ENCODE measurements at regions not wholly inside any gene's neighbourhood (a gene's known extent, or its start where the extent isn't known, plus 50 kb on each side); places are given as distances from the start of the nearest gene placed in this dataset.

DNA sequence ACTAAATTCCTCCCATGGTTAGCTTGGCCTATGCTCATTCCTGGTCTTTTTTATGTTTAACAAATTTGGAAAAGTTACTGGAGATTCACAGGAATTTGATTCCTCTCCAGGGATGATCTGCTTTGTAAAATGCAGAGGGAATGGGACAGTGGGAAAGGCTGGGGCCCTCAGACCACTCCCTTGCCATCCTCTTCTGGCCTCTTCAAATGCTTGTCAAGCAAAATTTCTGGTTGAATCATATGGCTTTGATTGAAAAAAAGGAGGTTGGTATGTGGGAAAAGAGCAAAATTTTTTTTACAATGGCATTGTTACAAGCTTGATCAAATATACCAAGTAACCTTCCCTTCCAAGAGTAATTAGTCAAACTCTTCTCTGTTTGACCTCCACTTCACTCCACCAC lies 225.1 kb downstream of the PIK3R1 start:
- Histone ChIP-seq H3K27ac (ENCODE audit: low read depth, low read length, poor library complexity, severe bottlenecking) (no peak overlapping the region), H3K36me3 (ENCODE audit: insufficient read depth, low read length) (no peaks in the 10 kb centered on the region), H3K79me2 (ENCODE audit: insufficient read depth, low read depth, low read length) (no peaks in the 10 kb centered on the region), H2AFZ (ENCODE audit: low read length) (no peak overlapping the region), H3K4me1 (ENCODE audit: insufficient read depth, low read length, poor library complexity, severe bottlenecking) (no peaks in the 10 kb centered on the region), H3K4me2 (ENCODE audit: low read length) (no peak overlapping the region), H4K20me1 (ENCODE audit: insufficient read depth, low read length) (no peaks in the 10 kb centered on the region), H3K4me3 (ENCODE audit: low read depth, low read length, poor library complexity, severe bottlenecking) (no peak overlapping the region), H3K9me3 (ENCODE audit: low read length) (no peaks in the 10 kb centered on the region), H3K9me2 (ENCODE audit: insufficient read depth, low read length) (no peaks in the 10 kb centered on the region)
- POLR2A ChIA-PET: interaction anchor here (1.2 kb wide), 1 partner anchor 11 kb away, joined by 3 read pairs; no protein-coding TSS in a partner anchor
- CTCF ChIA-PET (ENCODE audit: unreplicated experiment): no interaction called here
- intact Hi-C loops (cut with micrococcal nuclease; ENCODE audit: unreplicated experiment): no loop called here
- DNase-seq (ENCODE audit: low spot score): no peak
- no peak for TF ChIP-seq EZH2phosphoT487 (IDR thresholded peaks at IDR 0.05; ENCODE audit: borderline replicate concordance, low read depth, low read length)
- TF ChIP-seq, protein P1, sequence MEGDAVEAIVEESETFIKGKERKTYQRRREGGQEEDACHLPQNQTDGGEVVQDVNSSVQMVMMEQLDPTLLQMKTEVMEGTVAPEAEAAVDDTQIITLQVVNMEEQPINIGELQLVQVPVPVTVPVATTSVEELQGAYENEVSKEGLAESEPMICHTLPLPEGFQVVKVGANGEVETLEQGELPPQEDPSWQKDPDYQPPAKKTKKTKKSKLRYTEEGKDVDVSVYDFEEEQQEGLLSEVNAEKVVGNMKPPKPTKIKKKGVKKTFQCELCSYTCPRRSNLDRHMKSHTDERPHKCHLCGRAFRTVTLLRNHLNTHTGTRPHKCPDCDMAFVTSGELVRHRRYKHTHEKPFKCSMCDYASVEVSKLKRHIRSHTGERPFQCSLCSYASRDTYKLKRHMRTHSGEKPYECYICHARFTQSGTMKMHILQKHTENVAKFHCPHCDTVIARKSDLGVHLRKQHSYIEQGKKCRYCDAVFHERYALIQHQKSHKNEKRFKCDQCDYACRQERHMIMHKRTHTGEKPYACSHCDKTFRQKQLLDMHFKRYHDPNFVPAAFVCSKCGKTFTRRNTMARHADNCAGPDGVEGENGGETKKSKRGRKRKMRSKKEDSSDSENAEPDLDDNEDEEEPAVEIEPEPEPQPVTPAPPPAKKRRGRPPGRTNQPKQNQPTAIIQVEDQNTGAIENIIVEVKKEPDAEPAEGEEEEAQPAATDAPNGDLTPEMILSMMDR (conservative IDR thresholded peaks at IDR 0.05; ENCODE audit: low read length): no peak
- no TSS peak for BruUV-seq (replicated peaks)

DNA sequence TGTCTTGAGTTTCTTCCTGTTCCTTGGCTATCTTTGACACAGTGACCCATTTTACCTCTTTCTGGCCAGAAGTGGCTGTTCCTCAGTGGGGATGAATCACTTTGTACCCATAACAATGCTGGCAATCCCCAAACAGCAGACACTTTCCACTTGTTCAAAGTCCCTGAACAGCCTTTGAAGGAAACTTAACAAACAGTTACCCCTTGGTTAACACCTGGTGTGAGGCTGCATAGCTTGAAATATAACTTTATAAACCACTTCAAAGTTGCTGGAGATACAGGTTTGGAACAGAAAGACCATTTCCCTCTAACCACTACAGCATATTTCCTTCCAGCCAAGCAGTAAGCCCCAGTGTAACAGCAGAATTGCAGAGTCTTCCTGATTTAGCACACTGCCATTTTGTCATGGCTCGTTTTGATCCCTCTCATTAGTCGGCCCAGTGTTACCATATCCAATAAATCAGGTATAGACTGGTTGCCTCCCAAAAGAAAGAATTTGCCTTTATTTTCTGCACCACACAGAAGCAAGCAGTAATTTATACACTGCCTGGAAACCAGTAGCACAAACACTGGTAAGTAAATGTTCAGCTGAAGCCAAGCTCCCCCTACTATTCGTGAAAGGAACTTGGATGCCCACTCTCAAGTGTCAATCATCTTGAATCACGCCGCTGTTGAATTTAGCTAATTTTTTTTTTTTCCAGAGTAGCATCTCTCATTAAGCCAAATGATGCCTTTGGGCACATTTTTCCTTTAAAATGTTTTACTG lies 225.9 kb downstream of the PIK3R1 start:
- H3K4me1 ChIP-seq (ENCODE audit: insufficient read depth, low read length, poor library complexity, severe bottlenecking): no peaks in the 10 kb centered on the region
- H3K27ac ChIP-seq (ENCODE audit: low read depth, low read length, poor library complexity, severe bottlenecking): no peak overlapping the region
- H2AFZ ChIP-seq (ENCODE audit: low read length): no peak overlapping the region
- DNase-seq (ENCODE audit: low spot score): no peak
- no TSS peak for BruUV-seq (replicated peaks)
- H3K36me3 ChIP-seq (ENCODE audit: insufficient read depth, low read length): no peaks in the 10 kb centered on the region
- H3K9me3 ChIP-seq (ENCODE audit: low read length): no peaks in the 10 kb centered on the region
- no peaks in the 10 kb centered on the region for H3K9me2 ChIP-seq (ENCODE audit: insufficient read depth, low read length)
- intact Hi-C loops (cut with micrococcal nuclease; ENCODE audit: unreplicated experiment): no loop called here
- no peak overlapping the region for H3K4me3 ChIP-seq (ENCODE audit: low read depth, low read length, poor library complexity, severe bottlenecking)
- no peak for TF ChIP-seq EZH2phosphoT487 (IDR thresholded peaks at IDR 0.05; ENCODE audit: borderline replicate concordance, low read depth, low read length)
- TF ChIP-seq, protein P1 (conservative IDR thresholded peaks at IDR 0.05; ENCODE audit: low read length): no peak
- ChIA-PET POLR2A (interaction anchor here (1.2 kb wide), 1 partner anchor 12 kb away, joined by 3 read pairs; no protein-coding TSS in a partner anchor), CTCF (ENCODE audit: unreplicated experiment) (no interaction called here)
- H3K79me2 ChIP-seq (ENCODE audit: insufficient read depth, low read depth, low read length): no peaks in the 10 kb centered on the region
- H4K20me1 ChIP-seq (ENCODE audit: insufficient read depth, low read length): no peaks in the 10 kb centered on the region
- no peak overlapping the region for H3K4me2 ChIP-seq (ENCODE audit: low read length)

DNA sequence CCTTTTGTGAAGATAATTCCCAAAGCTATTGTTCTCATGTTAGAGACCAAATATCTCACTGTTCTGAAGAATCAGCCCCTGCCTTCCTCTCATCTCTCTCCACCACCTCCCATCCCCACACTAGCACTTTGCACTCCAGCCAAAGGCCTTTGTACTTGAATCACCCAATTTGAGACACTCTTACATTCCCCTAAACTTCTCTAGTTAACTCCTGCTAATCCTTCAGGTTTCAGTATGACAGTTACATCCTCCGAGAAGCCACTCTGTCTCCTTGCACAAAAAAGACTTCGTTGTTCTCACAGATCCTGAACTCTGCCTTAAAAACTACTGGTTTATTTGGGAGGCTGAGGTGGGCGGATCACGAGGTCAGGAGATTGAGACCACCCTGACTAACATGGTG lies 227.5 kb downstream of the PIK3R1 start:
- Histone ChIP-seq H3K27ac (ENCODE audit: low read depth, low read length, poor library complexity, severe bottlenecking) (no peak overlapping the region), H2AFZ (ENCODE audit: low read length) (no peak overlapping the region), H3K4me2 (ENCODE audit: low read length) (no peak overlapping the region), H3K36me3 (ENCODE audit: insufficient read depth, low read length) (no peaks in the 10 kb centered on the region), H3K79me2 (ENCODE audit: insufficient read depth, low read depth, low read length) (no peaks in the 10 kb centered on the region), H3K4me3 (ENCODE audit: low read depth, low read length, poor library complexity, severe bottlenecking) (no peak overlapping the region), H3K9me3 (ENCODE audit: low read length) (no peaks in the 10 kb centered on the region), H3K9me2 (ENCODE audit: insufficient read depth, low read length) (no peaks in the 10 kb centered on the region), H3K4me1 (ENCODE audit: insufficient read depth, low read length, poor library complexity, severe bottlenecking) (no peaks in the 10 kb centered on the region), H4K20me1 (ENCODE audit: insufficient read depth, low read length) (no peaks in the 10 kb centered on the region)
- intact Hi-C loops (cut with micrococcal nuclease; ENCODE audit: unreplicated experiment): no loop called here
- POLR2A ChIA-PET: no interaction called here
- DNase-seq (ENCODE audit: low spot score): no peak
- CTCF ChIA-PET (ENCODE audit: unreplicated experiment): no interaction called here
- BruUV-seq (replicated peaks): no TSS peak
- TF ChIP-seq, protein P1 (conservative IDR thresholded peaks at IDR 0.05; ENCODE audit: low read length): no peak
- TF ChIP-seq EZH2phosphoT487 (IDR thresholded peaks at IDR 0.05; ENCODE audit: borderline replicate concordance, low read depth, low read length): no peak
